Astrocyte (in vitro differentiated cells and primary cell): ENCODE measurements at regions not wholly inside any gene's neighbourhood (a gene's known extent, or its start where the extent isn't known, plus 50 kb on each side); places are given as distances from the start of the nearest gene placed in this dataset.

Source experiments
- DNase-seq: peaks from one replicate; pipeline ENCODE4 v3.0.0-alpha.2; 2010; ENCODE audit warnings: low read depth
- FAIRE-seq: peaks from 2 replicates; lab custom pipeline; 2011; peaks lifted over from hg19 to GRCh38; lab: Jason Lieb, UNC
- H2AFZ ChIP-seq: 2 replicates; pipeline ENCODE4 v1.6.0; 2012; ENCODE audit warnings: low read depth, low read length, inconsistent platforms
- H3K27ac ChIP-seq: 2 replicates; pipeline ENCODE4 v1.5.1; 2011; ENCODE audit warnings: low read depth, low read length, inconsistent platforms
- H3K27me3 ChIP-seq: 2 replicates; pipeline ENCODE4 v1.6.0; 2011; ENCODE audit warnings: low read length, inconsistent platforms; ENCODE audit not compliant: insufficient read depth
- H3K36me3 ChIP-seq: 2 replicates; pipeline ENCODE4 v1.5.1; 2011; ENCODE audit warnings: low read length, inconsistent platforms; ENCODE audit not compliant: insufficient read depth
- H3K4me1 ChIP-seq: 2 replicates; pipeline ENCODE4 v1.5.1; 2011; ENCODE audit warnings: low read length, inconsistent platforms; ENCODE audit not compliant: insufficient read depth
- H3K4me2 ChIP-seq: 2 replicates; pipeline ENCODE4 v1.6.0; 2012; ENCODE audit warnings: low read length, inconsistent platforms
- H3K4me3 ChIP-seq: 2 replicates; pipeline ENCODE4 v1.5.1; 2011; ENCODE audit warnings: low read depth, mild to moderate bottlenecking, low read length, inconsistent platforms; ENCODE audit not compliant: insufficient read depth
- H3K79me2 ChIP-seq: 2 replicates; pipeline ENCODE4 v1.6.0; 2012; ENCODE audit warnings: mild to moderate bottlenecking, low read length, inconsistent platforms; ENCODE audit not compliant: insufficient read depth
- H3K9ac ChIP-seq: 2 replicates; pipeline ENCODE4 v1.6.0; 2012; ENCODE audit warnings: mild to moderate bottlenecking, low read length, inconsistent platforms
- H3K9me3 ChIP-seq: 2 replicates; pipeline ENCODE4 v1.5.1; 2012; ENCODE audit warnings: low read depth, mild to moderate bottlenecking, low read length, inconsistent platforms; ENCODE audit not compliant: insufficient read depth
- H4K20me1 ChIP-seq: 2 replicates; pipeline ENCODE4 v1.6.0; 2012; ENCODE audit warnings: low read length, inconsistent platforms; ENCODE audit not compliant: insufficient read depth
- H3K27ac Mint-ChIP-seq: one replicate; pipeline ENCODE4 v1.8.0; 2021; ENCODE audit warnings: mild to moderate bottlenecking, mixed read lengths; ENCODE audit not compliant: unreplicated experiment
- H3K27me3 Mint-ChIP-seq: one replicate; pipeline ENCODE4 v1.8.0; 2021; ENCODE audit warnings: low read depth, mixed read lengths; ENCODE audit not compliant: unreplicated experiment
- H3K36me3 Mint-ChIP-seq: one replicate; pipeline ENCODE4 v1.8.0; 2021; ENCODE audit warnings: low read depth, mixed read lengths; ENCODE audit not compliant: unreplicated experiment
- H3K4me1 Mint-ChIP-seq: one replicate; pipeline ENCODE4 v1.8.0; 2021; ENCODE audit warnings: low read depth, mixed read lengths; ENCODE audit not compliant: unreplicated experiment
- H3K4me3 Mint-ChIP-seq: one replicate; pipeline ENCODE4 v1.8.0; 2021; ENCODE audit warnings: mild to moderate bottlenecking, moderate library complexity, mixed read lengths; ENCODE audit not compliant: unreplicated experiment
- H3K9me3 Mint-ChIP-seq: one replicate; pipeline ENCODE4 v1.8.0; 2021; ENCODE audit warnings: mild to moderate bottlenecking, mixed read lengths; ENCODE audit not compliant: unreplicated experiment
- CTCF ChIP-seq: IDR thresholded peaks from 2 replicates; pipeline ENCODE4 v1.5.1; 2011; ENCODE audit warnings: low read depth, mild to moderate bottlenecking, inconsistent platforms, low read length, moderate library complexity; ENCODE audit not compliant: insufficient read depth
- EZH2 ChIP-seq: IDR thresholded peaks from 2 replicates; pipeline ENCODE4 v1.6.1; 2012; ENCODE audit warnings: mild to moderate bottlenecking, low read length, inconsistent platforms; ENCODE audit not compliant: insufficient read depth

GRCh38 chr3:13179181-13179580, 106.0 kb upstream of the IQSEC1 start:
- H3K4me1 ChIP-seq, result no peaks in the 10 kb centered on the region
- peaks cover 20% of the 10 kb centered on the region for H3K36me3 Mint-ChIP-seq
- FAIRE-seq, result no peak
- H3K4me3 Mint-ChIP-seq, result no peak overlapping the region
- H3K27me3 ChIP-seq, result no peaks in the 10 kb centered on the region
- no peak overlapping the region for H3K9ac ChIP-seq
- H3K4me2 ChIP-seq, result no peak overlapping the region
- H3K27me3 Mint-ChIP-seq, result peaks cover 10% of the 10 kb centered on the region
- H3K9me3 ChIP-seq, result peaks cover 10% of the 10 kb centered on the region
- no peaks in the 10 kb centered on the region for H3K79me2 ChIP-seq
- no peaks in the 10 kb centered on the region for H3K4me1 Mint-ChIP-seq
- no peaks in the 10 kb centered on the region for H4K20me1 ChIP-seq
- no peak overlapping the region for H3K27ac ChIP-seq
- DNase-seq, result no peak
- peaks cover 28% of the 10 kb centered on the region for H3K9me3 Mint-ChIP-seq
- no peak overlapping the region for H2AFZ ChIP-seq
- no peak overlapping the region for H3K4me3 ChIP-seq
- TF ChIP-seq CTCF (no peak), EZH2 (no peak)
- H3K27ac Mint-ChIP-seq, result no peak overlapping the region
- no peaks in the 10 kb centered on the region for H3K36me3 ChIP-seq

GRCh38 chr3:13178107-13178506, 104.9 kb upstream of the IQSEC1 start:
- no peak for TF ChIP-seq CTCF
- no peak for TF ChIP-seq EZH2
- FAIRE-seq, result no peak
- no peak overlapping the region for H3K27ac Mint-ChIP-seq

GRCh38 chr3:13177641-13178040, 104.4 kb upstream of the IQSEC1 start:
- Mint-ChIP-seq H3K4me1 (no peaks in the 10 kb centered on the region), H3K27me3 (peaks cover 10% of the 10 kb centered on the region)

More at GRCh38 chr3:13178107-13178506, 104.9 kb upstream of the IQSEC1 start:
- H3K9me3 Mint-ChIP-seq, result peaks cover 28% of the 10 kb centered on the region
- H3K4me1 Mint-ChIP-seq, result no peaks in the 10 kb centered on the region
- Histone ChIP-seq H3K27ac (no peak overlapping the region), H3K4me1 (no peaks in the 10 kb centered on the region), H3K27me3 (no peaks in the 10 kb centered on the region), H3K4me2 (no peak overlapping the region), H2AFZ (no peak overlapping the region), H3K9me3 (peaks cover 10% of the 10 kb centered on the region), H3K36me3 (no peaks in the 10 kb centered on the region), H3K9ac (no peak overlapping the region), H4K20me1 (no peaks in the 10 kb centered on the region), H3K79me2 (no peaks in the 10 kb centered on the region), H3K4me3 (no peak overlapping the region)
- peaks cover 10% of the 10 kb centered on the region for H3K27me3 Mint-ChIP-seq
- no peak overlapping the region for H3K4me3 Mint-ChIP-seq
- H3K36me3 Mint-ChIP-seq, result peaks cover 20% of the 10 kb centered on the region
- no peak for DNase-seq

More at GRCh38 chr3:13177641-13178040, 104.4 kb upstream of the IQSEC1 start:
- TF ChIP-seq EZH2 (no peak), CTCF (no peak)
- Mint-ChIP-seq H3K4me3 (no peak overlapping the region), H3K36me3 (peaks cover 20% of the 10 kb centered on the region), H3K9me3 (peaks cover 28% of the 10 kb centered on the region), H3K27ac (no peak overlapping the region)
- no peaks in the 10 kb centered on the region for H3K36me3 ChIP-seq
- no peaks in the 10 kb centered on the region for H3K27me3 ChIP-seq
- H4K20me1 ChIP-seq, result no peaks in the 10 kb centered on the region
- H3K4me2 ChIP-seq, result no peak overlapping the region
- H3K9ac ChIP-seq, result no peak overlapping the region
- H3K9me3 ChIP-seq, result peaks cover 10% of the 10 kb centered on the region
- no peak for DNase-seq
- H3K4me1 ChIP-seq, result no peaks in the 10 kb centered on the region
- no peak overlapping the region for H3K4me3 ChIP-seq
- H3K79me2 ChIP-seq, result no peaks in the 10 kb centered on the region
- H3K27ac ChIP-seq, result no peak overlapping the region
- no peak overlapping the region for H2AFZ ChIP-seq
- FAIRE-seq, result no peak
